ENCODE measurements at regions not wholly inside any gene's neighbourhood (a gene's known extent, or its start where the extent isn't known, plus 50 kb on each side); places are given as distances from the start of the nearest gene placed in this dataset.

DNA sequence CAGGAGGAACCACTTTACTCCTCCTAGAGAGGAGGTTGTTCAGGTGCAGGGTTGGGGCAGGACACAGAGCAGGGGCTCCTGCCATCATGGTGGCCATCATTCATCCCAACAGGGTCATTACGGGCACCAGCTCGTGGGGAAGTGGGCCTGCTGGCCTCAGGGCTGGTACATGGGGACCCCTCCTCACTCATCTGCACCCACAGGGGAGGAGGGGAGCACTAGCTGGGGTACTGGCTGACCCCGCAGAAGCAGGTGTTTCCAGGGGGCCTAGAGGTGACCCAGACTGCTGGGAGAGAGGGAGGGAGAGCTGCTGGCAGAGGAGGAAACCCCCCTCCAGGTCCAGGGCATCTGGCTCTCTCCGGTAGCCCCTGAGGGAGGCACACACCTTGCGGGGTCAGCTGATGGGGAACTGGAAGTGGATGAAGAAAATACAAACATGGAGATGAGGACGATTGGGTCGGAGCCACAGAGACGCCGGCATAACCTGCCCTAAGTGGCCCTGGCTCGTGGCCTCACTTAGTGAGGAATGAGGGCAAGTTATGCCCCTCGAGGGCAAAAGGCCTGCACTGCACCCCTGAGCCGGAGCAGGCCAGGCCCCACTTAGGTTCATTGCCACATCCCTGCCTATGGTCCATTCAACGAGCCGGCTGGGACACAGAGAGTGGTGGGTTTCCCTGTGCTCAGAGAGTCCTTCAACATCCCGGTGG is 76.2 kb downstream of the SOX1 start:
- DNase-seq (ENCODE audit: low spot score, unreplicated experiment) = no peak
- Mint-ChIP-seq H3K36me3 (ENCODE audit: insufficient read depth) (no peaks in the 10 kb centered on the region), H3K27me3 (peaks cover 30% of the 10 kb centered on the region), H3K9me3 (ENCODE audit: low read depth) (no peaks in the 10 kb centered on the region), H3K4me1 (ENCODE audit: low read depth) (no peaks in the 10 kb centered on the region), H3K4me3 (ENCODE audit: low read depth) (no peak overlapping the region), H3K27ac (no peak overlapping the region)
- TF ChIP-seq, protein P1, sequence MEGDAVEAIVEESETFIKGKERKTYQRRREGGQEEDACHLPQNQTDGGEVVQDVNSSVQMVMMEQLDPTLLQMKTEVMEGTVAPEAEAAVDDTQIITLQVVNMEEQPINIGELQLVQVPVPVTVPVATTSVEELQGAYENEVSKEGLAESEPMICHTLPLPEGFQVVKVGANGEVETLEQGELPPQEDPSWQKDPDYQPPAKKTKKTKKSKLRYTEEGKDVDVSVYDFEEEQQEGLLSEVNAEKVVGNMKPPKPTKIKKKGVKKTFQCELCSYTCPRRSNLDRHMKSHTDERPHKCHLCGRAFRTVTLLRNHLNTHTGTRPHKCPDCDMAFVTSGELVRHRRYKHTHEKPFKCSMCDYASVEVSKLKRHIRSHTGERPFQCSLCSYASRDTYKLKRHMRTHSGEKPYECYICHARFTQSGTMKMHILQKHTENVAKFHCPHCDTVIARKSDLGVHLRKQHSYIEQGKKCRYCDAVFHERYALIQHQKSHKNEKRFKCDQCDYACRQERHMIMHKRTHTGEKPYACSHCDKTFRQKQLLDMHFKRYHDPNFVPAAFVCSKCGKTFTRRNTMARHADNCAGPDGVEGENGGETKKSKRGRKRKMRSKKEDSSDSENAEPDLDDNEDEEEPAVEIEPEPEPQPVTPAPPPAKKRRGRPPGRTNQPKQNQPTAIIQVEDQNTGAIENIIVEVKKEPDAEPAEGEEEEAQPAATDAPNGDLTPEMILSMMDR (IDR thresholded peaks at IDR 0.05; ENCODE audit: unreplicated experiment) = no peak

DNA sequence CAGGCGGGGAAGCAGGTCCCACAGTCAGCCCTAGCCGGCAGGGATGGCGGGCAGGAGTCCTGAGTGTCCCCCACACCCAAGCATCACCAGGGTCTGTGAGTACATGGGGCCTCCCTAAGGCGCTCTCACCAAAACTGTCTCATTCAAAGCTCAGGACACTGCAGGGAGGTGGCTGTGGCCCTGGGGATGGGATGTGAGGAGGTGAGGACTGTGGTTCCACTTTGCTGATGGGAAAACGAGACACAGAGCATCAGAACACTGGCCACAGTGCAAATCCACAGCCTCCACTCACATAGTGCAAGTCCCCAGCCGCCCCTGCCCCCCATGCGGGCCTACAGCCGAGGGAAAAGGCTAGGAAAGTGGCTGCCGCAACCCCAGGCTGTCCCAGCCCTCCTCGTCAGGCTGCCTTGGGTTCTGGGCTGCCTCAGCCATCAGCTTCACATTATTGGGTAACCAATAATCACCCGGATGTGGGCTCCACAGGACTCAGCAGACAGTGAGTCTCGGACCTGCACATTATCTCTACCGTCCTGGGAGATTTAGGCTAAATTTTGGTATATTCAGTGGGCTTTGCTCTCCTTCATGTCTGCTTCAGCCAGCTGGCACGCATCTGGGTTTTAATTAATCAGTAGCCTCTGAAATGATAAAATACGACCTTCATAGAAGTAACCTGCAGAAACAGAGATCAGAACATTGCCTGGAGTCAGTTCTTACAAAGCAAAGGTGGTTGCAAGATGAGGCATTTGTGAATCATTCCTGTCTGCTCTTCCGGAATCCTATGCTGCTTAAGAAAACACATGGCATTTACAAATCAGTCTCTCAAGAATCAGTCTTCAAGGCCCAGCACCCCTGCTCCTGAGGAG is 77.0 kb downstream of the SOX1 start:
- H3K27me3 Mint-ChIP-seq = peaks cover 27% of the 10 kb centered on the region
- peaks cover 5% of the 10 kb centered on the region for H3K9me3 Mint-ChIP-seq (ENCODE audit: low read depth)
- no peak for DNase-seq (ENCODE audit: low spot score, unreplicated experiment)
- H3K27ac Mint-ChIP-seq = no peak overlapping the region
- no peaks in the 10 kb centered on the region for H3K4me1 Mint-ChIP-seq (ENCODE audit: low read depth)
- H3K36me3 Mint-ChIP-seq (ENCODE audit: insufficient read depth) = no peaks in the 10 kb centered on the region
- TF ChIP-seq, protein P1 (IDR thresholded peaks at IDR 0.05; ENCODE audit: unreplicated experiment) = no peak
- no peak overlapping the region for H3K4me3 Mint-ChIP-seq (ENCODE audit: low read depth)

DNA sequence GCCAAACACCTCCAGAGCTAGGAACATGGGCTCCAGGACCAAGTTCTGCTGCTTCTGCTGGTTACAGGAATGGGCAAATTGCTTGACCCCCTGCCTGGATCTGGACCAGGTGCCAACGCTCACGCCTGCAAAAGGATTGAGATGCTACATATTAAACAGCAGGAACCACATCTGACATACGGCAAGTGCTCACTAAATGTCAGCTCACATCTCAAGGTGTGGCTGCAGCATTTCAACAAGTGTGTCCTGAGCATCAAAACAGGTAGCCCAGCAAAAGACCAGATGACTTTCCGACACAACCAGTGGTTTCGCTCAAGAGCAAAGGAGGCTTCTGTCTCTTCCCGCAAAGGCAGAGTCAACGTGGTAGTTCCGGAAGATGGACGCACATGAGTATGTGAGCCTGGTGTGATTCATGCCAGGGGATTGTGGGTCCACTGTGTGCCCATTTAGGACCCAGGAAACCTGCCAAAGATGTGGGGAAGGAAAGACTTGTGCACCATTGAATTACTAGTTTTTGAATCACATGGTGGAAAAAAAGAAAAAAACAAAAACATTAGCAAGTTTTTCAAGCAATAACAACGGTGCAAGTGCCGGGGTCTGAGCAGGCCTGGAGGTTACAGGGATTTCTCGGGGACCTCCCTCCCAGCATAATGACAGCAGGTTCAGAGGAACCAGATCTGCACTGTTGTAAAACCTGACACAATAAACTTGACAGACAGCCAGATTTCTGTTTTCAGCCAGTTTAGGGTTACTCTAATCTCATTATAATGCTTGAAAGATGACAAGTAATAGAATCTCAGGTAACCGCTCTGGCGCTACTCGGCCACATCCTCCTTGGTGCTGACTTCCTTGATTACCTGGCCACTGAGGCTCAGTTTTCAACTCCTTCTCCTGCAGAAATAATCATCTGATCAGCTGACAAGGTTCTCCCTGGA is 77.9 kb downstream of the SOX1 start:
- Mint-ChIP-seq H3K4me1 (ENCODE audit: low read depth) (no peaks in the 10 kb centered on the region), H3K27ac (no peak overlapping the region), H3K27me3 (peaks cover 24% of the 10 kb centered on the region), H3K36me3 (ENCODE audit: insufficient read depth) (no peaks in the 10 kb centered on the region), H3K4me3 (ENCODE audit: low read depth) (no peak overlapping the region), H3K9me3 (ENCODE audit: low read depth) (peaks cover 6% of the 10 kb centered on the region)
- no peak for DNase-seq (ENCODE audit: low spot score, unreplicated experiment)
- TF ChIP-seq, protein P1 (IDR thresholded peaks at IDR 0.05; ENCODE audit: unreplicated experiment) = no peak

DNA sequence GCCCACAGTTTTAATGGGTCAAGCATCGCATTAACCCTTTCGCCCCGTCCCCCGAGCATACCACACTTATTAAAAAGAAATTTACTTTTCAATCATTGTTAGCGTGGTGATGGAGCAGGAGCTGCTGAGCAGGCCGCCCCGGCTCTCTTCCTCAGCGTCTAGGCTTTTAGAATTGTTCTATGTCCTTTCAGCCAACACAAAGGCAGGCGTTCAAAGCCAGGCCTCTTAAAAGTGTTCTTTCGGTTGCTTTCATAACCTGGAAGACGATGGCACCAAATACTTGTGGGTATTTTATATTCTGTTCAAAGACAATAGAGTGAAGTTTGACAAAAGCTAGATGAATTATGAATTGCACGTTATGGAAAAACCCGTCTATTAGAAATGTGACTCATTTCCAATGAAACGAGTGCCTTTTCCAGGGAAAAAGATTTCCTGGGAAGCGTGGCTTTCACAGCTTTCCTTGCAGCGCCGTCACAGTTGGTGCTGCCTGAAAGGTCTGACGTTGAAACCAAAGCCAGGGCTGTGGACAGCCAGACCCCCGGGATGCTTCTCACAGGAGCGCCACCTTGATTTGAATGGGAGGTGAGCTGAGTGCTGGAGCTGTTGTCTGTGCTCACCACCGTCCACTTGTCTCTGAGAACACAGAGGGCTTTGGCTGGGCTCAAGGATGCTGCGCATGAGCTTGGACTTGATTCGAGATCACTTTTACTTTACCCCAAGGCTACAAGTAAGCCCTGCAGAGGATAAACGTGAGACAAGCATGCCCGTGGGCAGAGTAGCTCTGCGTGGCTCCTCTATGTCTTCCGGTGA is 78.8 kb downstream of the SOX1 start:
- no peaks in the 10 kb centered on the region for H3K4me1 Mint-ChIP-seq (ENCODE audit: low read depth)
- H3K27me3 Mint-ChIP-seq = peaks cover 20% of the 10 kb centered on the region
- peaks cover 6% of the 10 kb centered on the region for H3K9me3 Mint-ChIP-seq (ENCODE audit: low read depth)
- no peak for DNase-seq (ENCODE audit: low spot score, unreplicated experiment)
- no peaks in the 10 kb centered on the region for H3K36me3 Mint-ChIP-seq (ENCODE audit: insufficient read depth)
- TF ChIP-seq, protein P1 (IDR thresholded peaks at IDR 0.05; ENCODE audit: unreplicated experiment) = no peak
- no peak overlapping the region for H3K27ac Mint-ChIP-seq
- H3K4me3 Mint-ChIP-seq (ENCODE audit: low read depth) = no peak overlapping the region
